Limb (tissue), 2 donors: ENCODE measurements at regions not wholly inside any gene's neighbourhood (a gene's known extent, or its start where the extent isn't known, plus 50 kb on each side); places are given as distances from the start of the nearest gene placed in this dataset.
"Not testable (repeated sequence)": the region's sequence is repeated elsewhere in the genome, so short reads cannot be mapped to it uniquely, and the experiment has no call there.

Experiments
- DNase-seq, 2 donors: peaks; one replicate each; pipeline ENCODE4 v3.0.0-alpha.2; 2016; ENCODE audit errors: extremely low spot score in 2 of 2

- no peak for DNase-seq
These were observed 117.5 kb upstream of the MEIS1 start for GRCh38 chr2:66317268-66317890.

- peak in 1 of 2 donors; percentile 48 for DNase-seq
These were observed 128.4 kb upstream of the MEIS1 start for GRCh38 chr2:66306483-66306882.

- peak; percentile 83 to 91 for DNase-seq
These were observed 129.2 kb upstream of the MEIS1 start for GRCh38 chr2:66305718-66306117.

- DNase-seq, result no peak
These were observed 131.5 kb upstream of the MEIS1 start for GRCh38 chr2:66303471-66303870.

- no peak for DNase-seq
These were observed 133.2 kb upstream of the MEIS1 start for GRCh38 chr2:66301767-66302140.

GRCh38 chr2:66301022-66301766 is 133.7 kb upstream of the MEIS1 start:
- DNase-seq, result peak; percentile 61 to 81

GRCh38 chr2:66283787-66284186 is 151.1 kb upstream of the MEIS1 start:
- no peak for DNase-seq

GRCh38 chr2:66281980-66282379 is 152.9 kb upstream of the MEIS1 start:
- DNase-seq, result no peak

GRCh38 chr2:66279024-66279423 is 155.9 kb upstream of the MEIS1 start:
- DNase-seq, result no peak

GRCh38 chr2:66275984-66276383 is 158.9 kb upstream of the MEIS1 start:
- no peak for DNase-seq

- DNase-seq, result no peak
These were observed 160.9 kb upstream of the MEIS1 start for GRCh38 chr2:66273933-66274490.

GRCh38 chr2:66272751-66273150 is 162.2 kb upstream of the MEIS1 start:
- no peak for DNase-seq

GRCh38 chr2:66271777-66272176 is 163.1 kb upstream of the MEIS1 start:
- DNase-seq, result no peak

GRCh38 chr2:66270247-66270646 is 164.7 kb upstream of the MEIS1 start:
- no peak for DNase-seq

GRCh38 chr2:66269166-66269565 is 165.8 kb upstream of the MEIS1 start:
- DNase-seq, result no peak

- no peak for DNase-seq
These were observed 166.2 kb upstream of the MEIS1 start for GRCh38 chr2:66268756-66269155.

- DNase-seq, result no peak
These were observed 170.6 kb upstream of the MEIS1 start for GRCh38 chr2:66264354-66264753.

GRCh38 chr2:66255867-66256266 is 179.1 kb upstream of the MEIS1 start:
- no peak for DNase-seq

- no peak for DNase-seq
These were observed 179.8 kb upstream of the MEIS1 start for GRCh38 chr2:66255136-66255535.

- no peak for DNase-seq
These were observed 181.9 kb upstream of the MEIS1 start for GRCh38 chr2:66253066-66253465.

- DNase-seq, result no peak
These were observed 182.8 kb upstream of the MEIS1 start for GRCh38 chr2:66252109-66252508.

GRCh38 chr2:66251573-66251972 is 183.4 kb upstream of the MEIS1 start:
- no peak for DNase-seq

- not testable (repeated sequence) for DNase-seq
These were observed 185.8 kb upstream of the MEIS1 start for GRCh38 chr2:66249089-66249488.
